ENCODE measurements at regions not wholly inside any gene's neighbourhood (a gene's known extent, or its start where the extent isn't known, plus 50 kb on each side); places are given as distances from the start of the nearest gene placed in this dataset.

DNA sequence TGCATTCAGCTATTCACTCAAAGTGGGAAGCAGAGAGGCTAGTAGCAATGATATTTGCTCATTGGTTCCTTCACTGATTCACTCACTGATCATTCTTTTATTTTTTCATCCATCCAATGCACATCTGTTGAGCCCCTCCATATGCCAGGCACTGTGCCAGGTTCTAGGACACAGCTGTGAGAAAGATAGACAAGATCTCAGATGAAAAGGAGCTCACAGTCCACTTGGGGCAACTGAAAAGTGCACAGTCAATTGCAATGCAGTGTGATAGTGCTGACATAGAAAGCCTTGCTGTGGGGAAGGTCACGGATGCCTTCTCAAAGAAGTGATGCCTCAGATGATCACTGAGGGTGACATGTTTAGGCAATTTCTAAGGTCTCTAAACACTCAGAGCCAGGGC, 262.3 kb downstream of the PTEN start:
- Histone ChIP-seq H3K4me1 (ENCODE audit: control insufficient read depth, insufficient read depth, low read length) (no peaks in the 10 kb centered on the region), H3K27me3 (ENCODE audit: control insufficient read depth, insufficient read depth, low read length) (no peaks in the 10 kb centered on the region), H3K27ac (ENCODE audit: low read length) (no peak overlapping the region), H3K4me3 (ENCODE audit: low read length) (no peak overlapping the region), H3K9me3 (replicated peaks; ENCODE audit: control insufficient read depth, low read depth, low read length) (no peaks in the 10 kb centered on the region), H3K36me3 (ENCODE audit: control insufficient read depth, insufficient read depth, low read length) (no peaks in the 10 kb centered on the region)
- DNase-seq = no peak
- WGBS (ENCODE audit: insufficient coverage) = 60% methylated on average over 1 of the region's 1 CpG

DNA sequence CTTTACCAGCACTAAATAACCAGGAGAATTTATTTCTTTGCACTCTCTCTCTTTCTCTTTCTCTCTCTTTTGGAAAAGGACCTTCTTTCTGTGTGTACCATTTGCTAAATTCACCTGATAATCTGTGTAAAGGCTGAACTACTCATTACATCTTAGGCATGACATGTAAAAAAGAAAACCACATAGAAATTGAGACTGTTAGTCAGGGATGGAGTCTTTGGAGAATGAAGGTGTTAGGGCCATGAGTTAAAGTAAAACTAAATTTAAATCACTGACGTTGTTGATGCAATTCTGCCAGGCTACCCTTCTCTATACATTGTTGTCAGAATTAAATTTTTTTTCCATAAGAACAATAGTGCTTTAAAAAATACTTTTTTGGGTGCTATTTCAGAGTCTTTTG, 263.3 kb downstream of the PTEN start:
- Histone ChIP-seq H3K36me3 (ENCODE audit: control insufficient read depth, insufficient read depth, low read length) (no peaks in the 10 kb centered on the region), H3K27me3 (ENCODE audit: control insufficient read depth, insufficient read depth, low read length) (no peaks in the 10 kb centered on the region), H3K27ac (ENCODE audit: low read length) (no peak overlapping the region), H3K4me3 (ENCODE audit: low read length) (no peak overlapping the region), H3K4me1 (ENCODE audit: control insufficient read depth, insufficient read depth, low read length) (no peaks in the 10 kb centered on the region), H3K9me3 (replicated peaks; ENCODE audit: control insufficient read depth, low read depth, low read length) (no peaks in the 10 kb centered on the region)
- no peak for DNase-seq
- no CpG with 5 or more reads among the region's 1 CpG for WGBS (ENCODE audit: insufficient coverage)

DNA sequence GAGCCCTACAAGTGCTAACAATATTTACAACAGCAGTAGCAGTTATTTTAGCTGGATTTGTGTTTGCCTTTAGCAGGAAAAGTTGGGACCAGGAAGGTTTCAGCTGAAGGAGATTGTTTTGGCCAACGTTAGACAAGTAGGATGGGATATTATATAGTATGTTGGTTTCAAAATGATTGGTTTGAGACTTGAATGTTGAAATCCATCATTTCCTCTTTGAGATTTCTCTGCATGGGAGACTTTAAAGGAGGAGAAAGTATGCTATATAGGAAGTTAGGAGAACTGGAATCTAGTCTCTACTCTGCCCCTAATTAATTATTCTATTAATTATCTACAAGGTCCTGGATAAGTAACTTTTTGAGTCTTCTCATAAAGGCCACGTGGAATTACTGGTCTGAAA, 263.8 kb downstream of the PTEN start:
- DNase-seq = no peak
- H3K4me1 ChIP-seq (ENCODE audit: control insufficient read depth, insufficient read depth, low read length) = no peaks in the 10 kb centered on the region
- no peak overlapping the region for H3K4me3 ChIP-seq (ENCODE audit: low read length)
- WGBS (ENCODE audit: insufficient coverage) = no CpG with 5 or more reads among the region's 2 CpGs
- H3K9me3 ChIP-seq (replicated peaks; ENCODE audit: control insufficient read depth, low read depth, low read length) = no peaks in the 10 kb centered on the region
- H3K36me3 ChIP-seq (ENCODE audit: control insufficient read depth, insufficient read depth, low read length) = no peaks in the 10 kb centered on the region
- H3K27ac ChIP-seq (ENCODE audit: low read length) = no peak overlapping the region
- H3K27me3 ChIP-seq (ENCODE audit: control insufficient read depth, insufficient read depth, low read length) = no peaks in the 10 kb centered on the region

DNA sequence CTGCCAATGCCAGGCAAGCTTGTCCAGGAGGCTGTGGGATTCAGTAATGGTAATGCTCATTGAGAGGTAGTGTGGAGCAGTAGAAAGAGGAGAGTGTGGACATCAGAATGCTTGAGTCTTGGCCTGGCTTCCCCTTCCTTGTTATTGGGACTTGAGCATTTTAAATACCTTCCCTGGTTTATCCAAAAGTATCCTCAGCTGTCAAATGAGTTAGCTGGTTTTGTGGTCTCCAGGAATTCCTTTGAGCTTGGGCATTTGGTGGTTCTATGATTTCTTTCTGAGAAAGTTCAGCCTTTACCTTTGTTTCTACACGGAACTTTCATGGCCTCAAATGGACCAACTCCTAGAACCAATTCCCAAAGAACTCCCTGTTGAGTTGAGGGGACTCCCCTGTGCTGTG, 264.3 kb downstream of the PTEN start:
- no CpG with 5 or more reads among the region's 1 CpG for WGBS (ENCODE audit: insufficient coverage)

DNA sequence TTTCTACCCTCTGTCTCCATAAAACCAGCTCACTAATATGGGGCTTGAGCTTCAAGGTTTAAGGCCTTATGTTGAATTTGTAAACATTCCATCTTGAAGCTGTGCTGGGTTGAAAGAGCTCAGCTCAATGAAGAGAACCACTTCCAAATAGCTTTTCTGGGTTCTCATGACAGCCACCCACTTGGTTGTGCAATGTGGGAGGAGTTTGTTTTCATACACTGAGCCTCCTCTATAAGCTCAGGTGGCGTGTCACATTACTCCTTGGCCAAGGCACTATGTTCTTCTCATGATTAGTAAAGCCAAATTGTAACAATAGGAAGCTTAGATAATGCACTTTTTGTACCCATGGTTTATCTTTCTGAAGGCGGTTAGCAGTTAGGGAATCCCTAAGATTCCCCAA, 265.6 kb downstream of the PTEN start:
- Histone ChIP-seq H3K27ac (ENCODE audit: low read length) (no peak overlapping the region), H3K4me3 (ENCODE audit: low read length) (no peak overlapping the region), H3K9me3 (replicated peaks; ENCODE audit: control insufficient read depth, low read depth, low read length) (no peaks in the 10 kb centered on the region), H3K27me3 (ENCODE audit: control insufficient read depth, insufficient read depth, low read length) (no peaks in the 10 kb centered on the region), H3K36me3 (ENCODE audit: control insufficient read depth, insufficient read depth, low read length) (no peaks in the 10 kb centered on the region), H3K4me1 (ENCODE audit: control insufficient read depth, insufficient read depth, low read length) (no peaks in the 10 kb centered on the region)
- WGBS (ENCODE audit: insufficient coverage) = no CpG with 5 or more reads among the region's 2 CpGs
- DNase-seq = no peak

More for the DNA sequence above, 264.3 kb downstream of the PTEN start:
- DNase-seq = no peak
- no peaks in the 10 kb centered on the region for H3K36me3 ChIP-seq (ENCODE audit: control insufficient read depth, insufficient read depth, low read length)
- H3K9me3 ChIP-seq (replicated peaks; ENCODE audit: control insufficient read depth, low read depth, low read length) = no peaks in the 10 kb centered on the region
- H3K27ac ChIP-seq (ENCODE audit: low read length) = no peak overlapping the region
- no peaks in the 10 kb centered on the region for H3K27me3 ChIP-seq (ENCODE audit: control insufficient read depth, insufficient read depth, low read length)
- no peaks in the 10 kb centered on the region for H3K4me1 ChIP-seq (ENCODE audit: control insufficient read depth, insufficient read depth, low read length)
- no peak overlapping the region for H3K4me3 ChIP-seq (ENCODE audit: low read length)

DNA sequence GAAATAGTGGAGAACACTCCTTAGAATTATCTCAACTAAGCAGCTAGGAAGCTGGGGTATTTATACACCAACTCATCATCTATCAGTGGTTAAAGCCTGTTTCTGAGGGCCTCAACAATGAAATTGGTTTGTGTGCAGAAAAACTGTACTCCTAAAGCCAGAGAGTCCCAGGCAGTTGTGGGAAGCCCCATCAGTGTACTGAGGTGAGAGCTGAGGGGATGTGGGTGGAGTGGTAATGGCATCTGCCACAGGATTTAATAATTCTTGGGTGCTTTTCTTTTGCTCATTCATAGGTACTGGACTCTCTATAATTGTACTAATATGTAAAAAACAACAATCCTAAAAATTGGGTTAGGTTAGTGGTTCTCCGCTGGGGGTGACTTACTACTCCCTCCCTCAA, 267.5 kb downstream of the PTEN start:
- no CpG with 5 or more reads among the region's 1 CpG for WGBS (ENCODE audit: insufficient coverage)
- Histone ChIP-seq H3K27me3 (ENCODE audit: control insufficient read depth, insufficient read depth, low read length) (no peaks in the 10 kb centered on the region), H3K4me1 (ENCODE audit: control insufficient read depth, insufficient read depth, low read length) (no peaks in the 10 kb centered on the region), H3K36me3 (ENCODE audit: control insufficient read depth, insufficient read depth, low read length) (no peaks in the 10 kb centered on the region), H3K9me3 (replicated peaks; ENCODE audit: control insufficient read depth, low read depth, low read length) (no peaks in the 10 kb centered on the region), H3K4me3 (ENCODE audit: low read length) (no peak overlapping the region), H3K27ac (ENCODE audit: low read length) (no peak overlapping the region)
- DNase-seq = no peak

DNA sequence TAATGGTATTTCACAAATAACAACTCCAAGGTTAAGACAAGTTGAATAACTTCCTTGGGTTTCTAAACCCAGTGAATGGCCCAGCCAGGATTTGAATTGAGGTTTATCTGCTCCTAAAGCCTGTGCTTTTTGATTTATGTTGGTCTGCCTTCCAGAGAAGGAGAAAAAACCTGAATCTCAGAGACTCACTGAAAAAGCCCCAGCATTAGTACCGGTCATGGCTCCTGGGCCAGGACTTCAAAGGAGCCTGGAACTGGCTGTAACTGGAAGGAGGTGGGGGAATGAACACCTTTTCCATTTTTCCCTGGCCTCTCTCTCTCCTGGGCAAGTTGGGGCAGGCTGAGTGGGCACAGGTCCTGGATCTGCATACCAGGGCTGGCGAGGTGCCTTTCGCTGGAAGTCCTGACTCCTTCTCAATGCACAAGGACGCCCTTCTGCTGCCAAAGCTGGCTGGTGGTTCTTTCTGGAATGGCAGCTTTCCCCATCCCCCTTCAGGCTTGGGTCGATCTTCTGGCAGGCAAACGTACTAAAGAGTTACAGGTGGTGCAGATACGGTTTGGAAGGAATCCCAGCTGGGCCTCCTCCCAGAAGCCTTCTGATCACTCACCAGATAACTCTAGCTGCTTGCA, 268.2 kb downstream of the PTEN start:
- no peaks in the 10 kb centered on the region for H3K9me3 ChIP-seq (replicated peaks; ENCODE audit: control insufficient read depth, low read depth, low read length)
- H3K27ac ChIP-seq (ENCODE audit: low read length) = no peak overlapping the region
- DNase-seq = peak; percentile 62
- no peaks in the 10 kb centered on the region for H3K27me3 ChIP-seq (ENCODE audit: control insufficient read depth, insufficient read depth, low read length)
- 30% methylated on average over 4 of the region's 7 CpGs for WGBS (ENCODE audit: insufficient coverage)
- no peaks in the 10 kb centered on the region for H3K36me3 ChIP-seq (ENCODE audit: control insufficient read depth, insufficient read depth, low read length)
- no peaks in the 10 kb centered on the region for H3K4me1 ChIP-seq (ENCODE audit: control insufficient read depth, insufficient read depth, low read length)
- H3K4me3 ChIP-seq (ENCODE audit: low read length) = no peak overlapping the region

DNA sequence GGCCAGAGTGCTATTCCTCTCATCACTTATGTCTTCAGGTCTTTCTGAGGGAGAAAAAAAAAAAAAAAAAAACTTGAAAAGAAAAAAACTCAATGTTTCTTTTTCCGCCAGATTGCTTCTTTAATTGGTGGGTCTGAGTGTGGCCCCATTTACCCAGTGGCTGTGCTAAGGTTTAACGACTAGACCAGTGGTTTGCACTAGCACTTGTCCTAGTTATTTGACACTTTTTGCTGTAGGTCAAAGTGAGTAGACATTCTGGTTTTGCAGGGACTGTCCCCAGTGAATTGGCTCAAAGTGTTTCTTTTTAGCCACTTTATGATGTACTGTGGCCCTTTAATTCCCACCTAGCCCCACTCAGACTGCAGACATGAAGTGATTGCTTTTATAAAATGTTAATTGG, 273.3 kb downstream of the PTEN start:
- H3K36me3 ChIP-seq (ENCODE audit: control insufficient read depth, insufficient read depth, low read length) = no peaks in the 10 kb centered on the region
- no peak overlapping the region for H3K27ac ChIP-seq (ENCODE audit: low read length)
- H3K4me1 ChIP-seq (ENCODE audit: control insufficient read depth, insufficient read depth, low read length) = no peaks in the 10 kb centered on the region
- no peak for DNase-seq
- no peaks in the 10 kb centered on the region for H3K27me3 ChIP-seq (ENCODE audit: control insufficient read depth, insufficient read depth, low read length)
- no peaks in the 10 kb centered on the region for H3K9me3 ChIP-seq (replicated peaks; ENCODE audit: control insufficient read depth, low read depth, low read length)
- no peak overlapping the region for H3K4me3 ChIP-seq (ENCODE audit: low read length)
- WGBS (ENCODE audit: insufficient coverage) = 68% methylated on average over 2 of the region's 2 CpGs

DNA sequence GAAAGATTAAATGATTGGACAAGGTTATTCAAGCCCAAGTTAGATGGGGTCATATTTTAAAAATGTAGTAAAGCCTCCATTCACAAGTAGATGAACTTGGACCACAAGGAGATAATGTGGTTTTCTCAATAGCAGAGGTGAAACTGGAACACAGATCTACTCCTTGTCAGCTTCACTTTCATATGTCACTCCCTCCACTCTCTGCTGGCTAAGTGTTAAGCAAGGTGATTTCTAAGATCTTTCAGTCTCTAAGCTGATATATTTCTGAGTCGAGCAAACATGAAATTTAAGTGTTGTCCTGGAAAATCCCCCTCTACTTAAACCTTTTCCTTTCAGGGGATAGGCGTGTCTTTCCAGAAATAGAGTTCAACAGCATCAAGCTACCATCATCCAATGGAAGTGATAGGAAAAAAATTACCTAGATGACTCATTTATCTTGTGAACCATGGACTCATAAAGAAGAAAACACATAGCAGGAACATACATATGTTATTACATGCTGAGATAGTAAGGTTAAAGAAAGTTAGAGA, 275.0 kb downstream of the PTEN start:
- WGBS (ENCODE audit: insufficient coverage) = no CpG with 5 or more reads among the region's 2 CpGs
- no peak for DNase-seq
- no peaks in the 10 kb centered on the region for H3K4me1 ChIP-seq (ENCODE audit: control insufficient read depth, insufficient read depth, low read length)

DNA sequence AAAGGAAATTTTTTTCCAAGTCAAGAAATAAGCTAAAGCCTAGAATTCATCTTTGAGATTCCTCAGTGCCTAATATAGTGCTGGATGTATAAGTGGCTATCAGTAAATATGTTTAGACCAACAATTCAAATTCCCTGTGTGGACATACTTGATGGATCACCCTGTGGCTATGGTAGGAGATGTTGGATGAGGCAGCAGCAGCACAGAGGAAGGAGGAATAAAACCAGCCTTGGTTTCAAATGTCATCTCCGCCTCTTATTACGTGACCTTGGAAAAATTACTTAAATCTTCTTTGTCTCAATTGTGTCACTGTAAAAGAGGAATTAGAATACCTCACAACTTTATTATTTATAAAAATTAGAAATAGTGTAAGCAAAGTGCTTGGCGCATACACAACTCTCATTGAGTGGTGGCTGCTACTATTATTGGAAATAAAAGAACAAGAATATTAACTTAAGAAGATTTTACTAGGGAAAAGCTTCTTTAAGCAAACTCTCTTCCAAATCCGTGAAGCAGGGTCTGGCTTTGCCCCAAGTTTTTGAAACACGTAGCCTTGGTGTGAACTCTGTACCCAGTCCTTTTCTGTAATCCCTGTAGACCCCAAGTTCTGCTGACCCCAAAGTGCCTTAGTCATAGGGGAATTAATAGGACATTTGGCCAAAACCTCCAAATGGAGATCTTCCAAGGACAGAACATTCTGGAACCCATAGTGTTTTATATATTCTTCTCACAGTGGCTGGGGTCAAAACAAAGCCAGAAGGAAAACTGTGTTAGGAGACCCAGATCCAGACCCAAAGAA, 283.8 kb downstream of the PTEN start:
- DNase-seq = peak; percentile 77
- H3K9me3 ChIP-seq (replicated peaks; ENCODE audit: control insufficient read depth, low read depth, low read length) = no peaks in the 10 kb centered on the region
- H3K27ac ChIP-seq (ENCODE audit: low read length) = peak overlapping the region; percentile 48
- H3K4me1 ChIP-seq (ENCODE audit: control insufficient read depth, insufficient read depth, low read length) = peaks cover 2% of the 10 kb centered on the region
- H3K27me3 ChIP-seq (ENCODE audit: control insufficient read depth, insufficient read depth, low read length) = no peaks in the 10 kb centered on the region
- 33% methylated on average over 1 of the region's 5 CpGs for WGBS (ENCODE audit: insufficient coverage)
- no peak overlapping the region for H3K4me3 ChIP-seq (ENCODE audit: low read length)
- no peaks in the 10 kb centered on the region for H3K36me3 ChIP-seq (ENCODE audit: control insufficient read depth, insufficient read depth, low read length)

More for the DNA sequence above, 275.0 kb downstream of the PTEN start:
- no peaks in the 10 kb centered on the region for H3K27me3 ChIP-seq (ENCODE audit: control insufficient read depth, insufficient read depth, low read length)
- H3K36me3 ChIP-seq (ENCODE audit: control insufficient read depth, insufficient read depth, low read length) = no peaks in the 10 kb centered on the region
- H3K27ac ChIP-seq (ENCODE audit: low read length) = no peak overlapping the region
- H3K4me3 ChIP-seq (ENCODE audit: low read length) = no peak overlapping the region
- H3K9me3 ChIP-seq (replicated peaks; ENCODE audit: control insufficient read depth, low read depth, low read length) = no peaks in the 10 kb centered on the region

Data from muscle of leg (tissue), 3 donors.